Tibial nerve (tissue), 4 donors: ENCODE measurements at regions not wholly inside any gene's neighbourhood (a gene's known extent, or its start where the extent isn't known, plus 50 kb on each side); places are given as distances from the start of the nearest gene placed in this dataset.

ENCODE experiments used
- EP300 ChIP-seq, 2 donors: sonication (generic); formaldehyde crosslinking; IDR thresholded peaks; one replicate each; pipeline ENCODE4 v1.6.1; 2017; ENCODE audit warnings: antibody characterized with exemption in 2 of 2, mild to moderate bottlenecking in 1 of 2
- TF ChIP-seq, protein P1 (sequence below), 5 experiments: fragments of 200-600 bp in 3 of 5; fragments of 450-650 bp in 2 of 5; sonication (generic) in 3 of 5; IDR thresholded peaks; one replicate each; pipeline ENCODE4 v1.5.1; 2016 to 2019; ENCODE audit warnings: antibody characterized with exemption in 5 of 5, mild to moderate bottlenecking in 3 of 5, moderate library complexity in 2 of 5

DNA sequence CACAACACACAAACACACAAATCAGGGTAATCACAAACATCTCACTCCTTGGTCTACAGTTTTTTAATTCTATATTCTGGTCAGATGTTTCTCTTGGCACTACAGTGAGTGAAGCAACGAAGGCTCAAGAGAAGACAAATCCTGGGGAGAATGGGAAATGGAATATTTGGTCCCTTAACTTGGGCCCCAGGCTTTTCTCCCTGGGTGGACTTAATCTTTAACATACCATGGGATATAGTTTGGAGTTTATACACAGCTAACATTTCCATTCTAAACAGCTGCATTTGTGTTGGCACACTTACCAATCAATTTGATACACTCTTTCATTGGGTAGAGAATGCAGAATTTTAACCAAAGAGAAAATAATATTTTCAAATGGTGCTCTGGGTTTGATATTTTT is 1132.6 kb upstream of the SLC10A2 start:
- TF ChIP-seq, protein P1, sequence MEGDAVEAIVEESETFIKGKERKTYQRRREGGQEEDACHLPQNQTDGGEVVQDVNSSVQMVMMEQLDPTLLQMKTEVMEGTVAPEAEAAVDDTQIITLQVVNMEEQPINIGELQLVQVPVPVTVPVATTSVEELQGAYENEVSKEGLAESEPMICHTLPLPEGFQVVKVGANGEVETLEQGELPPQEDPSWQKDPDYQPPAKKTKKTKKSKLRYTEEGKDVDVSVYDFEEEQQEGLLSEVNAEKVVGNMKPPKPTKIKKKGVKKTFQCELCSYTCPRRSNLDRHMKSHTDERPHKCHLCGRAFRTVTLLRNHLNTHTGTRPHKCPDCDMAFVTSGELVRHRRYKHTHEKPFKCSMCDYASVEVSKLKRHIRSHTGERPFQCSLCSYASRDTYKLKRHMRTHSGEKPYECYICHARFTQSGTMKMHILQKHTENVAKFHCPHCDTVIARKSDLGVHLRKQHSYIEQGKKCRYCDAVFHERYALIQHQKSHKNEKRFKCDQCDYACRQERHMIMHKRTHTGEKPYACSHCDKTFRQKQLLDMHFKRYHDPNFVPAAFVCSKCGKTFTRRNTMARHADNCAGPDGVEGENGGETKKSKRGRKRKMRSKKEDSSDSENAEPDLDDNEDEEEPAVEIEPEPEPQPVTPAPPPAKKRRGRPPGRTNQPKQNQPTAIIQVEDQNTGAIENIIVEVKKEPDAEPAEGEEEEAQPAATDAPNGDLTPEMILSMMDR (IDR thresholded peaks at IDR 0.05), result no peak
- TF ChIP-seq EP300 (IDR thresholded peaks at IDR 0.05), result no peak
